HG02623 (cell line): ENCODE measurements at regions not wholly inside any gene's neighbourhood (a gene's known extent, or its start where the extent isn't known, plus 50 kb on each side); places are given as distances from the start of the nearest gene placed in this dataset.
"Not testable (repeated sequence)": the region's sequence is repeated elsewhere in the genome, so short reads cannot be mapped to it uniquely, and the experiment has no call there.

Experiments
- ATAC-seq: cut with Tn5 transposase; IDR thresholded peaks from one replicate; pipeline ENCODE4 v1.9.1; 2021; ENCODE audit warnings: moderate library complexity; ENCODE audit not compliant: unreplicated experiment

DNA sequence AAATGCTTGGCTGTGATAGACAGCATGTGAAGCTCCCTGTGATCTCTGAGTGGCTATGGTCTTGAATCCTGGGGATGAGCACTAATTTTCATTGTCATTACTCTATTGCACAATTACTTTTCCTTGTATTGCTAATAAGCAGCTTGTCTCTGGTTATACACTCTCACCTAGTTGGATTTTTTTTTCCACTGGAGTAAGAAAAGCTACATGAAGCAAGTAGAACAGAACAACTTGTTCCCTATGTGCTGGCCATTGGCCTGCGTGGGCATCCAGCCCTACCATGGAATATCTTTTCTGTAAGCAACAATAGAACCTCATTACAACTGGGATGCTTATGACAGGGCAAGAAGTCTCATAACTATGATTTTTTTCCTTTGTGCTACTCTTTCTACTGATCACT is 807.4 kb downstream of the TNS3 start:
- no peak for ATAC-seq

DNA sequence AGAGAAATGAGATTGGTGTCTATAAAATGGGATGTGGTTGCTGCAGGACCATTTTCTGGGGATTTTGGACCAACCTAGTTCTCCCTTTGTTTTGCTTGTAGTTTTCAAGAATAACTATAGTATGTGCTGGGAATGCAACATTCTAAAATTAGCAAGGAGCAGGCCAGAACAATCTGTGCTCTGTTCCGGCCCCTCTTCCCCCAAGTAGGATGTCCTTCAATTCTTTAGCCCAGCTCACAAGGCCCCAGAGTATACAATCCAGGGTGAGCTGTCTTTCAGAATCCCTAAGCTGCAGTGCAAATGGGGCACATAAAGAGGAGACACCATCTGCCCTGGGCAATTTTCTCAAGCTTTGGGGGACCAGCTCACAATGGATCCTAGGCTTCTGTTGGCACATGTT is 809.1 kb downstream of the TNS3 start:
- ATAC-seq: no peak

DNA sequence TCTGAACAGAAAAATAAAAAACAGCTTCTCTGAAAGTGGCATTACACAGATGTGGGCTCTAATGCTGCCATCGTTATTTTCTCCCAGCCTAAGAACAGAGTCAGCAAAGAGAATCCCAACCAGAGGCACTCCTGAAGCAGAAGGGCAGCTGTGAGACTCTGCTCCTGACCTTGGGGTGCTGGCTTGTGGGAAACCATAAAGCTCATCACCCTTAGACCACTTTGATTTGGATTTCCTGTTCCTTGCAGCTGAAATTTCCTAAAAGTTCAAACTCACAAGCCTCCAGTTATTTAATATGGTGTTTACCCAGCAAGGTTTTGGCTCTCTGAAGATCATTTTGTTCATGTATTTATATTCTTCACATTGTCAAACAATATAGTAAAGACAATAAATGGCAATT is 814.8 kb downstream of the TNS3 start:
- ATAC-seq: no peak

DNA sequence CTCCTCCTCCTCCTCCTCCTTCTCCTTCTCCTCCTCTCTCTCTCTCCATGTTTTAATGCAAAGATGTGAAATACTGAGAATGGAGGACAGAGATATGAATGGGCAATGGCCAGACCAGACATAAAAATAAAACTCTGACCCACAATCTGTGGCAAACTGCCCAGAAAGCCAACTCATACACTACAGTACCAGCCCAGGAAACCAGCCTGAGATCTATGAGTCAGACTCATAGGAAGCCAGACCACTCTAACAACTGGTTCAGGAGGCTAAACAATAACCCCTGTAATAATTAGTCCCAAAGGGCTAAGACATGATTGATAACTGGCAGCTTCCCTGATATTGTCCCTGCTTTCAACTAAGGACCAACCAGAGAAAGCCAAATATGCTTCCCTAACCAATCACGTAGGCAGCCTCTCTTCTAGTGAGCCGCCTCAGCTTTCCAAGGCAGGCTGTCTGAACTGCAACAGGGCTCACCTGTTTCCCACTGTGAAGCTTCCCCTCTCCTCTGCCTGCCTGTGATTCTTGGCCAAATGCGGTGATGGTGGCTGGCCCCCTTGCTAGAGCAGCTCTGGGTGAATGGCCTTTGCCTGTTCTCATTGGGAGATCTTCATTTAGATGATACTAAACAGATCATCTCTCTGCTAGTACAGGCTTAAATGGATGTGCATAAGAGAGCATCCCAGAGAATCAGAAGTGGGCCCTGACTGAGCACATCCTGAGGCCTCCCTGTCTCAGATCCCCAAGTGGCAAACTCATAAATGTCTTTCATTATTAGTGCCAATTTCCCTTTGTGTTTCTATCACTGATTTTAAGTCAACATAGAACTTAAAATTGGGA is 817.6 kb downstream of the TNS3 start:
- ATAC-seq: no peak

DNA sequence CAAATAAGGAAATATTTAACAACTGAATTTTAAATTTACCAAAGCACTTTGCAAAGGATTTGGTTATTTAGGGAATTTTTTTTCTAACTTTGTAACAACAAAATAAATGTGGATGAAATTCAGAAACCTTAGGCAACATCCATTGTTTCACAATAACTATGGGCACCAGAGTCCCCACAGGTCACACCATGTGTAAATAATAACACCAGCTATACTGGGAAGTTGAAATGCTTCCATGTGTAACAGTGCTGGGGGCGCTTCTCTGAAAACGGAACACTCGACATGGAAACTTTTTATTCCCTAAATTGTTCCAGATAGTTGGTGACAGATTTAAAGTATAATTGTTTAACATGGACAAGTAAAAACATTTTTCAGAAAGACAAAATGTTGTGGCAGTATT is 818.6 kb downstream of the TNS3 start:
- ATAC-seq: no peak

DNA sequence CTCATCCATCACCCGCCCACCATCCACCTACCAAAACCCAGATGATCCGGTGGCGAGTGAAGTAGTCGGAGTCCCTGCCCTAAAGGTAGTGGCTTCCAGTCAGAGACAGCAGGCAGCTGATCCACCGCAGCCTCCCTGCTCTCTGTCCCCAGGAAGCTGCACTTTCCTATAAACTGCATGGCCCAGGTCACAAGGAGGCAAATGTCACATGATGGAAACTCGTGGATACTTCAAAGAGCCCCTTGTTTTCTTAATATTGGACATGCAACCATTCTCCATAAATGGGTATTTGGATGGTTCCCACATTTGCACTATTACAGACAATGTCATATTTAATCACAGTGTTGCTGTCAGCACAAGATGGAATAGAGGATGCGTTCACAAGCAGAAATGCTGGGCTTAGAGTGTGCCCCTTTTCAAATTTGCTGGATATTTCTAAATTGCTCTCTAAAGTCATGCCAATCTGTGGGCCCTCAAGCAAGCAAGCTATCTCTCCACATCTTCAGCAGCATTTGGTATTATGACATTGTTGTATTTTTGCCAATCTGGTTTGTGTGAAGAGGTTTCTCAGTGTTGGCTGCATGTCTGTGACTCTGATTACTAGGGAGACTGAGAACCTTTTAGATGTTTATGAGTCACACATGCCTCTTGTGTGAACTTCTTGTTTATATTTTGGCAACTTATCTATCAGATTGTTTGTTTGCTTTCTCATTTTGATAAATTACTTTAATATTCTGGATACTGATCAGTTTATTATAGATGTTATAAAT is 822.0 kb downstream of the TNS3 start:
- no peak for ATAC-seq

DNA sequence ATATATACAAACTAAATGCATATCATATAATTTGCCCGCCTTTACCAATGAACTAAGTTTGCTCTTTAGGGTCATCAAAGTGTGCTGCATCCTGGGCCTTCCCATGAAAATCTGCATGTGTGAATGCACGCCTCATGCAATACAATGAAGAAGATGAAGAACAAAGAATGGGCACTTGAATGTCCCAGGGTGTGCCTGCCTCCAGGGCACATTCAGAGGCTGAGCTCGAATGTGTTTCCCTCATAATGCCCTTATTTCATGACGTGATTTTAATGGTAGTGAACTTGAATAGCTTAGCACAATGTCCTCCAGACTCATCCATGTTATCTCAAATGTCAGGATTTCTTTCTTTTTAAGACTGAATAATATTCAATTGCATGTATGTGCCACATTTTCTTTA is 824.9 kb downstream of the TNS3 start:
- no peak for ATAC-seq

DNA sequence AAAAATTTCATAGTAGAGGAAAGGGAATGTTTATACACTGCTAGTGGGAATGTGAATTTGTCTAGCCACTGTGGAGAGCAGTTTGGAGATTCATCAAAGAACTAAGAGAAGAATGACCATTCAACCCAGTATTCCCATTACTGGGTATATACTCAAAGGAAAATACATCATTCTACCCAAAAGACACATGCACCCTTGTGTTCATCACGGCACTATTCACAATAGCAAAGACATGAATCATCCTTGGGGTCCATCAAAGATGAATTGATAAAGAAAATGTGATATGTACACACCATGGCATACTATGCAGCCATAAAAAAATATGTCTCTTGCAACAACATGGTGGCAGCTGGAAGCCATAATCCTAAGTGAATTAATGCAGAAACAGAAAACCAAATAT is 825.7 kb downstream of the TNS3 start:
- ATAC-seq: no peak

DNA sequence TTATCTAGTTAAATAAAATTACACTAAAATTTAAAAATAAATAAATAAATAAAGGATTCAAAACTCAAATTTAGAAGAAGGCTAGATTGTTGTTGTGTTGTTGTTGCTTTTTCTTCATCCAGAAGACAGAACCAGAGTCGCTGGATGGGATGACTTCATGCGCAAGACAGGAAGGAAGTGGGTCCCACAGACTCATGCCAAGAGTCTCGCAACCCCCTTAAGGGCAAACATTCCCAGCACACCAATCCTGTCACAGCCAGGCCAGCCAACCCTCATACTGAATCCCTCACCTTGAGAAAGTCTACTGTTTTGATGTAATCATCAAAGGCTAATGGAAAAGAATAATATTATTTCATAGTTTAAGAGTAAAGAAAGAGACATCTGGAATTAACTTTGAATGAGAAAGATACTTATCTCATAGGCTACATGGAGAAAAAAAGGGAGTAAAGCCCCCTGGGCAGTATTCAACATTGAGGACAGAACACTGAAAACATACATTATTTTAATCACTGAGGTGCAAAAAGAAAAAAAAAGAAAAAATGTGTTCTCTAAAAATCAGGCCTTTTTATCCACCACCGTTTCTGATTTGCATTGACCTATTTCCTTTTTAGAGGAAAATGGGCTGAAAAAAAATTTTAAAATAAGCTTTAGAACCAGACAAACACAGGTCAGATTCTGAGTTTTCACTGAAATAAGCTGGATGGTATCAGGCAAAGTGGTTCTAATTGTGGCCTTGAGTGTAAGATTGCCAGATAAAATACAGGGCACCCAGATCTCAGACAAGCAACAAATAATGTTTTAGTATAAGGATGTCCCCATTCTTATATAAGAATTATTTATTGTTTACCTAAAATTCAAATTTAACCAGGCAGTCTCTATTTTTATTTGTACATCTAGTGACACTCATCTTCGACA is 826.5 kb downstream of the TNS3 start:
- no peak for ATAC-seq

DNA sequence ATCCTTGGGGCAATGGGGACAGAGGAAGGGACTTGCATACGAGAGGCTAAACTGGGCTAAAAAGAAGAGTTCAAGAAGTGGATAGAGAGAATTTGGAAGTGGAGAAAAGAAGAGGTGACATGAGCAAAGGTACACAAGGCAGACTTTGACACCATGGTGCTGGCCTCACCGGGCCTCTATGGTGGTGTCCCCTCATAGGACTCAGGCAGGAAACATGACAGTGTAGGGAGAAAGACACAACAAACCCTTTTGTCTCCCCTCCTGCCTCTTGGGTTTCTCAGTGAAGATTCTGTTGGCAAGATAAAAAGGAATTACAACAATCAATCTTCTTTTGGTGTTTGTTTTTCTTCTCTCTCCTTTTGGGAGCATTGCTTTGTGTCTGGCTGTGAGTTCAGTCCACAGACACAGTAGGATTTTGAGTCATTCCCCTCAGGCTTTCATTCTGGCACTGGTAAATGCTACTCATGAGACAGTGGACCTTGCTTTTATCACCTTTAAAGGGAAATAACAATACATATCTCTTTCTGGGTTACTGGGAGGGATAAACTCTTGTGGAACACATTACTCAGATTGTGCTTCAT is 827.7 kb downstream of the TNS3 start:
- ATAC-seq: no peak

DNA sequence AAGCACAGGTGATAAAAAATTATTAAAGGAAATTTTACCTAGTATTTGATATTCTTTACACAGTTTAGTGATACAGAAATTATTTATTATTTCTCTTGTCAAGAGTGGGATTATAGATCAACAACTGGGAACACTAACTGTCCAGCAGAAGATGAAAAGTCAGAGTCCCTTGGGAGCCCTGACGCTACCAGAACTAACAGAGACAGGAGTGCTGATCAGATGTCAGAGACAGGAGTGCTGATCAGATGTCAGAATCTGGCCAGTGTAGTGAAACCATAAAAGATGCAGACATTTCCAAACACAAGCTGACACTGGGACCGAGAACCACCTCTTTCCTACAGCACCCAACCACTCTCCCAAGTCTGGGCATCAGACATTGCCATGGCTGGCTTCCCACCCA is 828.2 kb downstream of the TNS3 start:
- ATAC-seq: no peak

DNA sequence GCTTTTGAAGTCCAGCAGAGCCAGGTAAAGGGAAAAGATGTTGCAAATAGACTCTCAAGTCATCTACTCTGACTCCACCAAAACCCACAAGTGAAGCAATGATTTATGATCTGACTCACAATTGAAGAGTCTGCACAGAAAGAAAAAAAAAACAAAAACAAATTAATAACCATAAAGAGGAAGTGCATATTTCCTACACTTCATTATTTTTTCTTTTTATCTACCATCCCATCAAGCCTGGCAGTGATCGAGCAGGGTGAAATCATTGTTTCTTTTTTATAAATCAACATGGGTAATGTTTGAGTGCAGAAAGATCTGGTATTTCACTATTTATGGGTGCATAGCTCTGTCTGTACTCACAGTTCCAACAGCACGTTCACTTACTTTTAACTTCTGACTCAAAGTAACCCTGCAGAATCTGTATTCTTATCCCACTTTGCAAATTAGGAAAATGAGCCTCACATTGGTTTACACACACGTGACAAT is 829.0 kb downstream of the TNS3 start:
- ATAC-seq: no peak

DNA sequence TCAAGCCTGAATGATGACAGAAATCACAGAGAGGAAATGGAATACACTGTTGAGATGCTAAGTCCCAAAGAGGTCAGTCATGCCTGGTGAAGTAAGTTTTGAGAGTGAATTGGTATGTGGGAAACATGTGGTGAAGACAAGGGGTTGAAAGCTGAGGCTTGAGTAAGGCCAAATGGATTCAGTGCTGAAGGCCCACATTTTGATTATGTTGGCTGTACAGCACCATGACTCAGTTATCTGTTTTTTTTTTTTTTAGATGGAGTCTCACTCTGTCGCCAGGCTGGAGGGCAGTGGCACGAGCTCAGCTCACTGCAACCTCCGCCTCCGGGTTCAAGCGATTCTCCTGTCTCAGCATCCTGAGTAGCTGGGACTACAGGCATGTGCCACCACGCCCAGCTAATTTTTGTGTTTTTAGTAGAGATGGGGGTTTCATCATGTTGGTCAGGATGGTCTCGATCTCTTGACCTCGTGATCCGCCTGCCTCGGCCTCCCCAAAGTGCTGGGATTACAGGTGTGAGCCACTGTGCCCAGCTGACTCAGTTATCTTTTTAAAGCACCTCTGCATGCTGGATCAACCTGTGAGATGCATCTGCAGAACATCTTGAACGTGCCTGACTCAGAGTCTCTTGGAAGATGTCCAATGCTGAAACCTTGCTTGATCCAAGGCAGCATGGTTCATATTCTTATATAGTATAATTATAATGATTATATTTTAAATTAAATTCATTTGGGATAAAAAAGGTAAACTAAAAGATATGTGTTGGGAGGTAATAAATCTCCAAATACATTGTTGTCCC is 829.8 kb downstream of the TNS3 start:
- not testable (repeated sequence) for ATAC-seq

DNA sequence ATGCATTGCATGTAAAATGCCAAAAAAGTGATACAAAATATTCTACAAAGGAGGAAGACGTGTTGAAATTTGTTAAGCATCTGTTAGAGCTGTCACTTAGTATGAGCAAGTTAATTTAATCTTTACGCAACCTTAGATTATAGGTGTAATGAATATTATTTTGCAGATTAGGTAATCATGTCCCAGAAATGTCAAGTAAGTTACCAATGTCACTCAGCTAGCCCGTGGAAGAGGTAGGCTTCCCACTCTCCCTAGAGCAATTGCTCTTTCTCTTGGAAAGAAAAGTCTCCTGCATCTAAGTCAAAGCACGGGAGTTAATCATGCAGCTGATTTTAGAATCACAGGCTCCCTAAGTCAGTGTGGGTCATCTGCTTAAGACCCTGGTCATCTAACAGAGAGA is 830.4 kb upstream of the IGFBP3 start:
- ATAC-seq: no peak

DNA sequence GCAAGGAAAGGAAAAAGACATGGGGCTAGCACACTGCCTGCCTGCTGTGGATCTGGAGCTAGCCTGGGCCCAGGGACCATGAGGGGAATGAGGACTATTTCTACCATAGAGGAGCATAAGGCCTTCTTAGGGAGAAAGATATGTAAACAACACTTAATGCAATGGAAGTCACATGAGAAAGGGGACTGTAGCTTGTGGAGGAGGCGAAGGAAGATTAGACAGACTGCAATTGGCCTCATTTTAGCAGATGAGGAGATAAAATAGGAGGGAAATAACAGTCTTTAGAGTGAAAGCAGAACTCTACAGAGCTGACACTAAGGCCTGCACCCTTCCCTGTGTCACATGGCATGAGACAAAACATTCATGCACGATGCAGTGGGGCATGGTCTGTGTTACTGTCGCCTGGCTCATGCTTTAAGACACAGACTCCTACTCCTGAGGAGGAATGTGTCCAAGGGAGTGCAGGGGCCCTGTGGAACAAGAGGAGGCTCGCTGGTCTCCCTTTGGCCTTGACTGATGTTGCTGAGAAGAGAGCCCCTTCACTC is 829.3 kb upstream of the IGFBP3 start:
- ATAC-seq: no peak

DNA sequence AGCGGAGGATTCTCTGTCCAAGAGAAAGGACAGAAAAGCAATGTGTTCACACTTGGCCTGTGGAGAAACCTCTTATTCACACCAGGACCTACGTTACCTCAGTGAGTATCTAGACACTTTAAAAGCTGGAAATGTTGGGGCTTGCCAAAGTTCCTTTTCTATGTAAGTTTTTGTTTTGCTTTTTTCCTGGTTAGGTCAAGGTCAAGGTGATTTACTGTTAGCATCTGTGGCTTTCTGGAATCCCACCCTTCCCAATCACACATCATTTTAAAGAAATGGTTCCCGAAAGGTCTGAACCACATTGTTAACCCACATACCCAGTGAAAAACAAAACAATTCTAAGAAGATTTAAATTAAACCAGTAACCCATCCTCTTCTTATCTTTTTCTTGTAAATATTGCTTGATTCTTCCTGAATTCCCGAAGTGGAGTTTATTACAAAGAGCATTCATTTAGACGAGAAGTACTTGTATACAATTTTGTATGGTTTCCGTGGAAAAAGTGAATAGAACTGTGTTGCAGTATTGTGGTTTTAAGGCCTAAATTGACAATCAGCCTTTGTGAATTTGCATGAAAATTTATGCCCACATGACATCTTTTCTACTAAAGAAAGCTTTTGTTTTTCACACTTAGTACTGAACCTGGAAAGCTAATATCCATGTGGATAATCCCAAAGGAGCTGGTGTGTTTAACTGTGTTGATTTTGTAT is 827.0 kb upstream of the IGFBP3 start:
- ATAC-seq: no peak

DNA sequence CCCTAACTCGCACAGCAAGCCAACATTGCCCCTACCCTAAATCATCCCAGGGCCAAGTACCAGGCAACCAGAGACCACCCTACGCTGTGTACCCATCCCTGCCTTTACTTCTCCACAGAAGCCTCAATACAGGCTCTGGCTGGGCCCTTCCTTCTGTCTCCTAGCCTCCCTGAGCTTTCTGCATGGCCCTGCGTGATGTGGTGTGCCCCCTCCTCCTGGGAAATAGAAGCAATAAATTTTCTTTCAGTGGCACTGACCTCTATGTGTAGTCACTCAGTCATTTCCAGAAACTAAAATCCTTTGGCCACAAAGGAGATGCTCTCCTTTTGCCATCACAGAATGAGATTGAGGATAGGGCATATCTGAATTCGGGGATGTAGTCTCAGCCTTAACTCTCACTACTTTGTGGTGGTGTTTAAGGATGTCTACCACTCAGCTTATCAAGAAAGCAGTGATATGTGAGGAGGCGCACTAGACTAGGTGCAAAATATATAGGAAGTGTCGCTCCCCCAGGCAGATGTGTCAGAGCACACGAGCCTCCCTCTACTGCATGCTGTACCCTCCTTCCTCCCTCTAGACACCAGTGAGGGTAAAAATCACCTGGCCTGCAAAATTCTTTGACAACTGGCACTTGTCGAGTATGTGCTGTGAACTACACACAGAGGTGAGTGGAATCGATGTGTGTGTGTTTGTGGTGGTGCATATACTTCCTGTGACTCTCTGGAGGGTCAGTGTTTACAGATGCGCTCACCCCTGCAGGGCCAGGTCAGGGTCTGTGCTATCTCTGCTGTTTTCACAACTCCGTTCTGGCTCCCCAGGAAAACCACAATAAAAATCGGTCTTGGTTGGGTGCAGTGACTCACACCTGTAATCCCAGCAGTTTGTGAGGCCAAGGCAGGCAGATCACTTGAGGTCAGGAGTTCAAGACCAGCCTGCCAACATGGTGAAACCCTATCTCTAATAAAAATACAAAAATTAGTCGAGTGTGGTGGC is 825.9 kb upstream of the IGFBP3 start:
- no peak for ATAC-seq

DNA sequence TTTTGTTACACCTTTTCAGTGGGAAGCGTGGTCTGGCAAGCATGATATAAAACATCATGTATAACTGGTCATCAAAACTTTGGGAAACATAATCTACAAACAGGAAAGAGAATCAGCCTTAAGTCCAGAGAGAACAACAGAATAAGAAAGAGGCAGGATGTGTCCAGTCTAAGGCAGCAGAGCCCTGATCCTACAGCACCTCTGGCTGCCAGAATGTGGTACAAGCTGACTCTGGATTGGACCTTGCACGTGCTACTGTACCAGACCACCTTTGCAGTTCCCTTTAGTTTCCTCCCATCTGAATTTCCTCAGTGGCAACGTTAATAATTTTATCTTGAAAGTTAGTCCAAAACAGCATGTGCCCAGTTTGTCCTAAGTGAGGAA is 824.6 kb upstream of the IGFBP3 start:
- ATAC-seq: no peak
